Keratinocyte (primary cell): ENCODE measurements at regions not wholly inside any gene's neighbourhood (a gene's known extent, or its start where the extent isn't known, plus 50 kb on each side); places are given as distances from the start of the nearest gene placed in this dataset.

Experiments
- DNase-seq: peaks from one replicate; pipeline ENCODE4 v3.0.0-alpha.2; 2011; ENCODE audit warnings: low read depth, missing footprints, low spot score
- FAIRE-seq: peaks from 2 replicates; lab custom pipeline; 2011; peaks lifted over from hg19 to GRCh38; lab: Jason Lieb, UNC
- H2AFZ ChIP-seq: 2 replicates; pipeline ENCODE4 v1.6.0; 2012; ENCODE audit warnings: low read length, control low read depth, inconsistent platforms; ENCODE audit not compliant: control insufficient read depth
- H3K27ac ChIP-seq: 2 replicates; pipeline ENCODE4 v1.5.1; 2011; ENCODE audit warnings: low read length; ENCODE audit not compliant: control insufficient read depth, insufficient read depth
- H3K27me3 ChIP-seq: 3 replicates; pipeline ENCODE4 v1.6.0; 2011; ENCODE audit warnings: low read length; ENCODE audit not compliant: control insufficient read depth, insufficient read depth; ENCODE audit errors: extremely low read depth
- H3K36me3 ChIP-seq, 2 experiments: 2 replicates in 1 of 2; 3 replicates in 1 of 2; pipeline ENCODE4 v1.5.1; 2011; ENCODE audit warnings: low read length in 2 of 2, mild to moderate bottlenecking in 1 of 2; ENCODE audit not compliant: control insufficient read depth in 2 of 2, insufficient read depth in 2 of 2; ENCODE audit errors: extremely low read depth in 1 of 2
- H3K4me1 ChIP-seq: 3 replicates; pipeline ENCODE4 v1.5.1; 2011; ENCODE audit warnings: low read length; ENCODE audit not compliant: control insufficient read depth, insufficient read depth; ENCODE audit errors: extremely low read depth
- H3K4me2 ChIP-seq: 3 replicates; pipeline ENCODE4 v1.6.0; 2011; ENCODE audit warnings: low read depth, low read length; ENCODE audit not compliant: control insufficient read depth, insufficient read depth; ENCODE audit errors: extremely low read depth
- H3K4me3 ChIP-seq, 3 experiments: fragments of 200-600 bp in 1 of 3; sonication (generic) in 1 of 3; 2 replicates in 2 of 3; 3 replicates in 1 of 3; pipeline ENCODE4 v1.5.1; 2011 to 2016; ENCODE audit warnings: low read length in 3 of 3, mild to moderate bottlenecking in 3 of 3, control low read depth in 2 of 3, inconsistent platforms in 1 of 3, low read depth in 1 of 3, mixed read lengths in 1 of 3, mixed run types in 1 of 3, moderate library complexity in 1 of 3; ENCODE audit not compliant: control insufficient read depth in 2 of 3, insufficient read depth in 2 of 3; ENCODE audit errors: extremely low read depth in 1 of 3
- H3K79me2 ChIP-seq: 2 replicates; pipeline ENCODE4 v1.6.0; 2012; ENCODE audit warnings: low read length; ENCODE audit not compliant: control insufficient read depth, insufficient read depth
- H3K9ac ChIP-seq: 3 replicates; pipeline ENCODE4 v1.6.0; 2011; ENCODE audit warnings: low read length; ENCODE audit not compliant: control insufficient read depth, insufficient read depth; ENCODE audit errors: extremely low read depth
- H3K9me1 ChIP-seq: 3 replicates; pipeline ENCODE4 v1.6.0; 2011; ENCODE audit warnings: low read length; ENCODE audit not compliant: control insufficient read depth, insufficient read depth; ENCODE audit errors: extremely low read depth
- H3K9me3 ChIP-seq: 2 replicates; pipeline ENCODE4 v1.5.1; 2012; ENCODE audit warnings: low read depth, low read length; ENCODE audit not compliant: control insufficient read depth
- H4K20me1 ChIP-seq: 3 replicates; pipeline ENCODE4 v1.6.0; 2011; ENCODE audit warnings: low read length; ENCODE audit not compliant: control insufficient read depth, insufficient read depth; ENCODE audit errors: extremely low read depth
- EZH2 ChIP-seq: IDR thresholded peaks from one replicate; pipeline ENCODE4 v1.6.1; 2012; ENCODE audit warnings: inconsistent platforms, mild to moderate bottlenecking, low read length, moderate library complexity
- dilution Hi-C: fragments of 300-500 bp; cut with MboI; formaldehyde crosslinking; loops from one replicate; pipeline ENCODE4 v1.7.0; 2020; ENCODE audit warnings: low sequenced_read_pairs; ENCODE audit not compliant: extremely low pct_ligation_motif_present
- TF ChIP-seq, protein P1 (sequence below), 3 experiments: IDR thresholded peaks in 1 of 3; conservative IDR thresholded peaks in 1 of 3; optimal IDR thresholded peaks in 1 of 3; 2 replicates in 2 of 3; 3 replicates in 1 of 3; pipeline versions ENCODE3 to v1.5.1; 2011; ENCODE audit warnings: low read length in 3 of 3, mild to moderate bottlenecking in 3 of 3, moderate library complexity in 2 of 3, control low read depth in 1 of 3, inconsistent platforms in 1 of 3; ENCODE audit not compliant: insufficient read depth in 2 of 3; ENCODE audit errors: extremely low read depth in 1 of 3

DNA sequence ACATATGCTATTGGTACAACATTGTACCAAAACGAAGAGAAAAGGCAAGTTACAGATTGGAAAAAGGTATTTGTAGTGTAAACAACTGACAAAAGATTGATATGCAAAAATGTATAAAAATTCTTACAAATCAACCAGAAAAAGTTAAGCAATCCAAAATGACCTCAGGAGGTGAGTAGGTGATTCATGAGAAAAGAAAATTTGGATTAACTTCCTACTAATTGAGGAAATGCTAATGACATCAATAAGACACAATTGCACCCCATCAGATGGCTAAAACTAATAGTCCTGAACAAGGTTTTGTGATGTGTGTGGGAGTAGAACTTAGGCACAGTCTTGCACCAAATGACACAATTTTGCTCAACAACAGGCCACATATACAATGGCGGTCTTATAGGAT is 129.3 kb downstream of the COPS8 start:
- dilution Hi-C loops: no loop called here
- no peaks in the 10 kb centered on the region for H3K9me1 ChIP-seq
- H3K79me2 ChIP-seq: no peaks in the 10 kb centered on the region
- no peaks in the 10 kb centered on the region for H4K20me1 ChIP-seq
- no peaks in the 10 kb centered on the region for H3K36me3 ChIP-seq
- peaks cover 5% of the 10 kb centered on the region for H3K27me3 ChIP-seq
- no peak for TF ChIP-seq EZH2
- TF ChIP-seq, protein P1, sequence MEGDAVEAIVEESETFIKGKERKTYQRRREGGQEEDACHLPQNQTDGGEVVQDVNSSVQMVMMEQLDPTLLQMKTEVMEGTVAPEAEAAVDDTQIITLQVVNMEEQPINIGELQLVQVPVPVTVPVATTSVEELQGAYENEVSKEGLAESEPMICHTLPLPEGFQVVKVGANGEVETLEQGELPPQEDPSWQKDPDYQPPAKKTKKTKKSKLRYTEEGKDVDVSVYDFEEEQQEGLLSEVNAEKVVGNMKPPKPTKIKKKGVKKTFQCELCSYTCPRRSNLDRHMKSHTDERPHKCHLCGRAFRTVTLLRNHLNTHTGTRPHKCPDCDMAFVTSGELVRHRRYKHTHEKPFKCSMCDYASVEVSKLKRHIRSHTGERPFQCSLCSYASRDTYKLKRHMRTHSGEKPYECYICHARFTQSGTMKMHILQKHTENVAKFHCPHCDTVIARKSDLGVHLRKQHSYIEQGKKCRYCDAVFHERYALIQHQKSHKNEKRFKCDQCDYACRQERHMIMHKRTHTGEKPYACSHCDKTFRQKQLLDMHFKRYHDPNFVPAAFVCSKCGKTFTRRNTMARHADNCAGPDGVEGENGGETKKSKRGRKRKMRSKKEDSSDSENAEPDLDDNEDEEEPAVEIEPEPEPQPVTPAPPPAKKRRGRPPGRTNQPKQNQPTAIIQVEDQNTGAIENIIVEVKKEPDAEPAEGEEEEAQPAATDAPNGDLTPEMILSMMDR (optimal IDR thresholded peaks at IDR 0.05 in 1 of 3, IDR thresholded peaks at IDR 0.05 in 1 of 3, conservative IDR thresholded peaks at IDR 0.05 in 1 of 3; ENCODE audit: extremely low read depth in 1 of 3, insufficient read depth in 2 of 3, low read length in 3 of 3): no peak
- DNase-seq (no peak), FAIRE-seq (no peak)
- no peaks in the 10 kb centered on the region for H3K9me3 ChIP-seq
- H3K9ac ChIP-seq: no peak overlapping the region
- no peak overlapping the region for H3K4me2 ChIP-seq
- H3K4me3 ChIP-seq: no peak overlapping the region
- H3K27ac ChIP-seq: no peak overlapping the region
- H3K4me1 ChIP-seq: no peaks in the 10 kb centered on the region
- no peak overlapping the region for H2AFZ ChIP-seq

DNA sequence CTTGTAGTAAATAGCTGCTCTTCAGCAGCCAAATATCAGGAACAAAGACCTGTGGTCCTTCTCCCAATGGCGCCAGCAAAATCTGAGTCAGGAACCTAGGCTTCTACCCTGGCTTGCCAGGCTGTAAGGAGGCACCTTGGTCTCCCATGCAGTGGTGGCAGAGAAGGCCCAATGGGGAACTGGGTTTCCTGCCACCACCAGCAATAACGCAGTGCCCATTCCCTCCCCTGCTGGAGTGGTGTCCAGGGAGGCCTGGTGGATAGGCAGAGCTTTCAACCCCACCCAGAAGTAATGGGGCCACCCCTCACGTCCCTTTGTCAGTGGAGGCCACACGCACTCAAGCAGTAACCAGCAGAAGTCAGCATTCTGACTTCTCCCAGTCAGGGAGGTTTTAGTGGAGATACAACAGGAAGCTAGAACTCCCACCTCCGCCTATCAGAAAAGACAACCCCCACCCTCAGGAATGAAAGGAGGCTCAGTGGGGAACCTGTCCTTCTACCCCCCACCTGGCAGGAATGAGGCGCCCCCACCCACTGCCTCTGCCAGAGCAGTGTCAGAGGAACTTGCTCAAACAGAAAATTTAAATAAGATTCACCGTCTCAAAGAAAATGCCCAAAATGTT is 132.4 kb downstream of the COPS8 start:
- no peak overlapping the region for H3K4me2 ChIP-seq
- no peak overlapping the region for H3K9ac ChIP-seq
- H2AFZ ChIP-seq: no peak overlapping the region
- FAIRE-seq: no peak
- H3K36me3 ChIP-seq: no peaks in the 10 kb centered on the region
- no peak for TF ChIP-seq EZH2
- TF ChIP-seq, protein P1 (optimal IDR thresholded peaks at IDR 0.05 in 1 of 3, IDR thresholded peaks at IDR 0.05 in 1 of 3, conservative IDR thresholded peaks at IDR 0.05 in 1 of 3; ENCODE audit: extremely low read depth in 1 of 3, insufficient read depth in 2 of 3, low read length in 3 of 3): no peak
- dilution Hi-C loops: no loop called here
- no peaks in the 10 kb centered on the region for H3K9me1 ChIP-seq
- no peak overlapping the region for H3K4me3 ChIP-seq
- no peaks in the 10 kb centered on the region for H3K79me2 ChIP-seq
- H3K27me3 ChIP-seq: peaks cover 4% of the 10 kb centered on the region
- no peaks in the 10 kb centered on the region for H4K20me1 ChIP-seq
- no peak for DNase-seq
- H3K9me3 ChIP-seq: no peaks in the 10 kb centered on the region
- no peak overlapping the region for H3K27ac ChIP-seq
- peaks cover under 1% of the 10 kb centered on the region for H3K4me1 ChIP-seq
